ENCODE measurements at regions not wholly inside any gene's neighbourhood (a gene's known extent, or its start where the extent isn't known, plus 50 kb on each side); places are given as distances from the start of the nearest gene placed in this dataset.

DNA sequence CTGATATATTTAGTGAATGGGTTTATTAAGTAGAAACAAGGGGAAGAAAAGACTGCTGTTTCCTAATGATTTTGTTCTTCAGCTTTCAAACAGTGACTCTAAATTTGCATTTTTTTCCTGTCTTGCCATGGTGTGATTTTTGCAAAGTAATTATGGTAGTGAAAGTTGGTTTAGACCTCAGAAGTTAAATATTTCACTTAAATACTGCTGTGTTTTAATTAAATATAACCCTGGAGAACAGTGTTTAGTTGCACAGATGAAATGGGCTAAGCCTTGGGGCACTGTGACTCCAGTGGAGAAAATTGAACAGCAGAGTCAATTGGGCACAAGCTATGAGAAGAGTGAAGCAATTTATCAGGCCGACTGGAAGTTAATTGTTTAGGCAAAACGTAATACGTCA lies 111.1 kb upstream of the MCHR2 start:
- intact Hi-C loops (cut with DNase I; ENCODE audit: low total_unique reads) = no loop called here
- Histone ChIP-seq H3K27me3 (peaks cover 0 to 16% of the 10 kb centered on the region in 2 donors), H3K4me1 (no peaks in the 10 kb centered on the region), H3K9me3 (no peaks in the 10 kb centered on the region), H3K27ac (no peak overlapping the region), H3K36me3 (no peaks in the 10 kb centered on the region), H3K4me3 (no peak overlapping the region)
- TF ChIP-seq, protein P1, sequence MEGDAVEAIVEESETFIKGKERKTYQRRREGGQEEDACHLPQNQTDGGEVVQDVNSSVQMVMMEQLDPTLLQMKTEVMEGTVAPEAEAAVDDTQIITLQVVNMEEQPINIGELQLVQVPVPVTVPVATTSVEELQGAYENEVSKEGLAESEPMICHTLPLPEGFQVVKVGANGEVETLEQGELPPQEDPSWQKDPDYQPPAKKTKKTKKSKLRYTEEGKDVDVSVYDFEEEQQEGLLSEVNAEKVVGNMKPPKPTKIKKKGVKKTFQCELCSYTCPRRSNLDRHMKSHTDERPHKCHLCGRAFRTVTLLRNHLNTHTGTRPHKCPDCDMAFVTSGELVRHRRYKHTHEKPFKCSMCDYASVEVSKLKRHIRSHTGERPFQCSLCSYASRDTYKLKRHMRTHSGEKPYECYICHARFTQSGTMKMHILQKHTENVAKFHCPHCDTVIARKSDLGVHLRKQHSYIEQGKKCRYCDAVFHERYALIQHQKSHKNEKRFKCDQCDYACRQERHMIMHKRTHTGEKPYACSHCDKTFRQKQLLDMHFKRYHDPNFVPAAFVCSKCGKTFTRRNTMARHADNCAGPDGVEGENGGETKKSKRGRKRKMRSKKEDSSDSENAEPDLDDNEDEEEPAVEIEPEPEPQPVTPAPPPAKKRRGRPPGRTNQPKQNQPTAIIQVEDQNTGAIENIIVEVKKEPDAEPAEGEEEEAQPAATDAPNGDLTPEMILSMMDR (IDR thresholded peaks at IDR 0.05) = no peak
- DNase-seq = no peak

GRCh38 chr6:100103931-100104330 lies 109.9 kb upstream of the MCHR2 start:
- no peak overlapping the region for H3K27ac ChIP-seq
- TF ChIP-seq, protein P1 (IDR thresholded peaks at IDR 0.05) = no peak
- no peaks in the 10 kb centered on the region for H3K36me3 ChIP-seq
- H3K4me3 ChIP-seq = no peak overlapping the region
- no peaks in the 10 kb centered on the region for H3K4me1 ChIP-seq
- H3K9me3 ChIP-seq = no peaks in the 10 kb centered on the region
- no peak for DNase-seq
- H3K27me3 ChIP-seq = peaks cover 0 to 16% of the 10 kb centered on the region in 2 donors
- intact Hi-C loops (cut with DNase I; ENCODE audit: low total_unique reads) = no loop called here

DNA sequence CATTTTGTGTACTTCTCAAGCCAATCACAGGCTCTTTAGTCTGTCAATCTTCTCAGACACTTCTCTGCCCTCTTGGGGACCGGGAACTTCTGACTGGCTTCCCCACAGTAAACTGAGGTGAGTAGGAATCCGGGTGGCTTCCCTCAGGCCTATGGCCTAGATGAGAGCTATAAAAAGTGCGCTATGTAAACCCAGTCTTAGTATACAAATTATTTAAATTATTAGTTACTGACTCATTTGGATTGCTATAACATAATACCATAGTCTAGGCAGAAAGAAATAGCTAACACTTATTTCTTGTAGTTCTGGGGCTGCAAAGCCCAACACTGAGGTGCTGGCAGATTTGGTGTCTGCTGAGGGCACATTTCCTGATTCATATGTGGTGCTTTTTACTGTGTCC lies 109.2 kb upstream of the MCHR2 start:
- H3K9me3 ChIP-seq = no peaks in the 10 kb centered on the region
- H3K27ac ChIP-seq = no peak overlapping the region
- peaks cover 0 to 16% of the 10 kb centered on the region in 2 donors for H3K27me3 ChIP-seq
- no peak for DNase-seq
- TF ChIP-seq, protein P1 (IDR thresholded peaks at IDR 0.05) = no peak
- no peaks in the 10 kb centered on the region for H3K36me3 ChIP-seq
- intact Hi-C loops (cut with DNase I; ENCODE audit: low total_unique reads) = no loop called here
- no peaks in the 10 kb centered on the region for H3K4me1 ChIP-seq
- H3K4me3 ChIP-seq = no peak overlapping the region

DNA sequence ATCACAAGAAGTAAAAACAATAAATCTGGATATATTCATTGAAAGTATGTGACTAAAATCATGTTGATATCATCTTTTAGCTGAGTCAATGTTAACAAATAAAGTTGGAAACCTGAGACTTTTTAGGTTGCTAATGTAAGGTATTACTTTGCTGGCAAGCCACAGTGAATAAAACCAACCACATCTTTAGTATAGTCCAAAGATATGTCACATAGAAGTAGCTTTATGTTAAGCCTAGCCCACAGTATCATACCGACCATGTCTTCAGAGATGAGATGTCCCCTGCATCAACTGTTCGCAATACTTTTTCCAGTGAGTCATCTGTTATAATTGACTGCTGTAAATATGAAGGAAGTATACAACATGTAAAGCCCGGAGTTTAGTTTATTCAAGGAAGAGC lies 107.6 kb upstream of the MCHR2 start:
- no peak overlapping the region for H3K4me3 ChIP-seq
- DNase-seq = no peak
- no peaks in the 10 kb centered on the region for H3K9me3 ChIP-seq
- no peaks in the 10 kb centered on the region for H3K4me1 ChIP-seq
- peaks cover 0 to 16% of the 10 kb centered on the region in 2 donors for H3K27me3 ChIP-seq
- intact Hi-C loops (cut with DNase I; ENCODE audit: low total_unique reads) = no loop called here
- no peaks in the 10 kb centered on the region for H3K36me3 ChIP-seq
- TF ChIP-seq, protein P1 (IDR thresholded peaks at IDR 0.05) = no peak
- H3K27ac ChIP-seq = no peak overlapping the region

DNA sequence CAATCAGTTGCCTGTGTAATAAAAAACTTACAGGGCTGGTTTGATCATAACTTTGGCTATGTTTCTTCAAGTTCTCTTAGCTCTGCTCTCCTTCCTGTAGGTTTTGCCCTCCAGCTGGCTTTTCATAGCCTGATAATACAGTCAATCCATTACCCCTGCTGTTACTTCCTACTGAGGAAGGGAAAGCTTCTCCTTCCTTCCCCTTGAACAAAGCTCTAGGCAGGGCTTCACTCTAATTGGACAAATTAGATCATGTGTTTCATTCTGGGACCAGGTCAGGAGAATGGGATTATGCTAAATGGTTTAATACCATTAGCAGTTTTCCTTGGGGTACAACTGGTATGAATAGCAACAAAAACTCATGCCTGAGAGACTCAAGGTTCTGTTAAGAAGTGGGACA lies 106.8 kb upstream of the MCHR2 start:
- no peaks in the 10 kb centered on the region for H3K36me3 ChIP-seq
- no peaks in the 10 kb centered on the region for H3K4me1 ChIP-seq
- H3K4me3 ChIP-seq = no peak overlapping the region
- intact Hi-C loops (cut with DNase I; ENCODE audit: low total_unique reads) = no loop called here
- no peaks in the 10 kb centered on the region for H3K9me3 ChIP-seq
- peaks cover 0 to 7% of the 10 kb centered on the region in 2 donors for H3K27me3 ChIP-seq
- TF ChIP-seq, protein P1 (IDR thresholded peaks at IDR 0.05) = no peak
- no peak for DNase-seq
- no peak overlapping the region for H3K27ac ChIP-seq

Data from tibial artery (tissue), 4 donors.